ENCODE measurements at regions not wholly inside any gene's neighbourhood (a gene's known extent, or its start where the extent isn't known, plus 50 kb on each side); places are given as distances from the start of the nearest gene placed in this dataset.

DNA sequence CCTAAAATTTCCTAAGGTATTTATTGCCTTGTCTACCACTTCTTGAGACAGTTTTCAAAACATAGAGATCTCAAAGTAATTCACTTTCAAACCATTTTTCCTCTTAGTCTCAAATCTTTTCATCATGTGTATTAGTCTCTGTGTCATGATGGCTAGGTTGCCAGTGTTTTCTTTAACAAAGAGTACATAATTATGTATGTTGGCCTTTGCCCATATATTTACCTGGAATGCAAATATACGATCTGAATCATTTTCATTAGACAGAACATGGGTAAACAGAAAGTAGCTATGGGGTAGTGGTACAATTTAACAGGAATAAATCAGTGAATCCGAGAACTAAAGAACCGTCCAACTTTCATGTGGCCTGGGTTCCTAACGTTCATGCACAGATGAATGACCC, 852.1 kb upstream of the MBL2 start:
- no peak for TF ChIP-seq CTCF (IDR thresholded peaks at IDR 0.05)
- no peak for TF ChIP-seq POLR2A (IDR thresholded peaks at IDR 0.05)

Measured in esophagus squamous epithelium (tissue), 4 donors.